B cell (primary cell): ENCODE measurements at regions not wholly inside any gene's neighbourhood (a gene's known extent, or its start where the extent isn't known, plus 50 kb on each side); places are given as distances from the start of the nearest gene placed in this dataset.

Experiments used
- CTCF ChIP-seq: fragments of 200-600 bp; IDR thresholded peaks from one replicate; pipeline ENCODE4 v1.8.0; 2022; ENCODE audit warnings: antibody characterized with exemption, mild to moderate bottlenecking
- EZH2 ChIP-seq: IDR thresholded peaks from 2 replicates; pipeline ENCODE4 v1.6.1; 2012; ENCODE audit warnings: borderline replicate concordance, low read depth, mild to moderate bottlenecking, moderate library complexity, low read length; ENCODE audit not compliant: insufficient read depth, poor library complexity, severe bottlenecking

DNA sequence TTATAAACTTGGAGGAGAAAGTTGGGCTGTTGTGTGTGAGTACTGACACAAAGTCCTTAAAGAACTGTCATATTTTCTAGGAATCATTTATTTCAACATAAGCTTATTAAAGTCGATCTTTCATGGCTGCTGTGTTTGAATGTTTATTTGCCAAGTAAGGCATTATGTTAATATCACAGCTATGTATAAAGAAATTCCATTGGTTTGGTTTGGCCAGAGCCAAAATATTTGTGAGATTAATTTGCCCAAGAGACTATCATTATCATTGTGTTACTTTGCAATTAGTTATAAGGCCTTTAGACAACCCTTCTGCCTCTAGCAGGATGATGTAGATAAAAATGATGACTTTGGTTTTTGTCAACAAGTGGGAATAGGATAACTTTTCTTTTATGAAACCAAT lies 240.6 kb upstream of the NT5C1B start:
- TF ChIP-seq CTCF (no peak), EZH2 (no peak)
